Activated CD4-positive, alpha-beta T cell treated with anti-CD3 and anti-CD28 coated beads, Interleukin-2, Interleukin-6, amounts not matched to agents 100 ng/mL and 50 ng/mL, durations not matched to agents 16 hours and 8 hours (primary cell): ENCODE measurements at regions not wholly inside any gene's neighbourhood (a gene's known extent, or its start where the extent isn't known, plus 50 kb on each side); places are given as distances from the start of the nearest gene placed in this dataset.

Experiments
- DNase-seq: peaks from one replicate; pipeline ENCODE4 v3.0.0-alpha.2; 2020

- no peak for DNase-seq
Observed at GRCh38 chrX:128165884-128166408, 113.7 kb upstream of the ACTRT1 start.

GRCh38 chrX:128156204-128156603 lies 104.0 kb upstream of the ACTRT1 start:
- no peak for DNase-seq

- DNase-seq = no peak
Observed at GRCh38 chrX:128142745-128143144, 90.5 kb upstream of the ACTRT1 start.

- peak; percentile 15 for DNase-seq
Observed at GRCh38 chrX:128106630-128107029, 54.4 kb upstream of the ACTRT1 start.

- no peak for DNase-seq
Observed at GRCh38 chrX:128105659-128106058, 53.5 kb upstream of the ACTRT1 start.
